ENCODE measurements at regions not wholly inside any gene's neighbourhood (a gene's known extent, or its start where the extent isn't known, plus 50 kb on each side); places are given as distances from the start of the nearest gene placed in this dataset.

DNA sequence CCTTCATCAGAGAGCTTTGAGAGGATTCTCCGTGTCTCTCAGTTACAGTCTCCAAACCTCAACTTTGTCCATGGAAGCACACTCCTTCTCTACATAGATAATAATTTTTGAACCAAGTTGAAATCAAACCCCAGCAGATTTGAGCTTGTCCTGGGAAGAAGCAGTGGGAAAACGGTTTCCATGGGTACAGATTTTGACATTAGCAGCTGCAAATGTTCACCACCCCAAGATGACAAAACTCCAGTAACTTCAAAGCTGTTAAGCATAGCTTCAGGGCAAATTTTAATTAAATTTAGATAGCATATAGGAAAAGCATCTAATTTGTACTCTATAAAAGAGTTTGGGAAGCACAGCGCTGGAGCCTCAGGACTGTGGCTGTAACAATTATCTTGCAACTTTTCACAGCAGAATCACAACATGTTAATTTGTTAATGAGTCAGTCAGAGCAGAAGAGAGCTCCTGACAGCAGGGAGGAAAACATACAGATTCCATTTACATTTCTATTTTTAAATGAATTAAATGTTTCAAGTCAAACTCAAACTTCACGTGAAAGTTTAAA is 240.7 kb downstream of the BMP7 start:
- TF ChIP-seq, protein P1, sequence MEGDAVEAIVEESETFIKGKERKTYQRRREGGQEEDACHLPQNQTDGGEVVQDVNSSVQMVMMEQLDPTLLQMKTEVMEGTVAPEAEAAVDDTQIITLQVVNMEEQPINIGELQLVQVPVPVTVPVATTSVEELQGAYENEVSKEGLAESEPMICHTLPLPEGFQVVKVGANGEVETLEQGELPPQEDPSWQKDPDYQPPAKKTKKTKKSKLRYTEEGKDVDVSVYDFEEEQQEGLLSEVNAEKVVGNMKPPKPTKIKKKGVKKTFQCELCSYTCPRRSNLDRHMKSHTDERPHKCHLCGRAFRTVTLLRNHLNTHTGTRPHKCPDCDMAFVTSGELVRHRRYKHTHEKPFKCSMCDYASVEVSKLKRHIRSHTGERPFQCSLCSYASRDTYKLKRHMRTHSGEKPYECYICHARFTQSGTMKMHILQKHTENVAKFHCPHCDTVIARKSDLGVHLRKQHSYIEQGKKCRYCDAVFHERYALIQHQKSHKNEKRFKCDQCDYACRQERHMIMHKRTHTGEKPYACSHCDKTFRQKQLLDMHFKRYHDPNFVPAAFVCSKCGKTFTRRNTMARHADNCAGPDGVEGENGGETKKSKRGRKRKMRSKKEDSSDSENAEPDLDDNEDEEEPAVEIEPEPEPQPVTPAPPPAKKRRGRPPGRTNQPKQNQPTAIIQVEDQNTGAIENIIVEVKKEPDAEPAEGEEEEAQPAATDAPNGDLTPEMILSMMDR (IDR thresholded peaks at IDR 0.05): no peak
- TF ChIP-seq POLR2AphosphoS5 (IDR thresholded peaks at IDR 0.05; ENCODE audit: insufficient read depth in 1 of 2, low read depth in 1 of 2): no peak
- no peak for TF ChIP-seq POLR2A (IDR thresholded peaks at IDR 0.05)

All from vagina (tissue), 2 donors.